GM12878 (cell line): ENCODE measurements at regions not wholly inside any gene's neighbourhood (a gene's known extent, or its start where the extent isn't known, plus 50 kb on each side); places are given as distances from the start of the nearest gene placed in this dataset.

Experiments used
- ATF3 ChIP-seq: IDR thresholded peaks from 2 replicates; pipeline ENCODE4 v1.6.1; 2011; ENCODE audit warnings: low read depth, mild to moderate bottlenecking, low read length, moderate library complexity, borderline replicate concordance; ENCODE audit errors: extremely low read depth
- CBFB ChIP-seq: IDR thresholded peaks from 2 replicates; pipeline ENCODE4 v1.6.1; 2016; ENCODE audit warnings: antibody characterized with exemption, low read depth
- CREB1 ChIP-seq: IDR thresholded peaks from 2 replicates; pipeline ENCODE4 v1.6.1; 2012; ENCODE audit warnings: low read depth, mild to moderate bottlenecking, inconsistent platforms
- CTCF ChIP-seq, 3 experiments: IDR thresholded peaks in 2 of 3; conservative IDR thresholded peaks in 1 of 3; 2 replicates each; pipeline ENCODE4 v1.5.1; 2011; ENCODE audit warnings: low read depth in 3 of 3, low read length in 3 of 3, mild to moderate bottlenecking in 3 of 3, control low read depth in 2 of 3, moderate library complexity in 2 of 3, inconsistent platforms in 1 of 3, mixed read lengths in 1 of 3; ENCODE audit not compliant: control insufficient read depth in 2 of 3, insufficient read depth in 1 of 3; ENCODE audit errors: extremely low read depth in 1 of 3
- EP300 ChIP-seq, 2 experiments: fragments of 150-350 bp in 1 of 2; IDR thresholded peaks; 2 replicates each; pipeline ENCODE4 v1.6.1; 2011 to 2012; ENCODE audit warnings: low read depth in 2 of 2, low read length in 2 of 2, borderline replicate concordance in 1 of 2, improper control_type of control experiment in 1 of 2, inconsistent platforms in 1 of 2; ENCODE audit not compliant: control insufficient read depth in 1 of 2
- KDM1A ChIP-seq: fragments of 200-600 bp; sonication (generic); IDR thresholded peaks from 2 replicates; pipeline ENCODE4 v1.6.1; 2016; ENCODE audit warnings: borderline replicate concordance
- MYC ChIP-seq: IDR thresholded peaks from 2 replicates; pipeline ENCODE4 v1.6.1; 2011; ENCODE audit warnings: mild to moderate bottlenecking, low read length, moderate library complexity, inconsistent platforms; ENCODE audit not compliant: insufficient read depth, insufficient replicate concordance, insufficient read length, severe bottlenecking
- NFIC ChIP-seq: IDR thresholded peaks from 2 replicates; pipeline ENCODE4 v1.6.1; 2012; ENCODE audit warnings: low read depth, mild to moderate bottlenecking, inconsistent platforms, low read length, moderate library complexity
- POLR2A ChIP-seq: IDR thresholded peaks from 2 replicates; pipeline ENCODE4 v1.6.1; 2011; ENCODE audit warnings: low read depth, mild to moderate bottlenecking, low read length
- POLR2AphosphoS5 ChIP-seq: IDR thresholded peaks from 2 replicates; pipeline ENCODE4 v1.6.1; 2011; ENCODE audit warnings: mild to moderate bottlenecking, low read length, inconsistent platforms
- SMAD1 ChIP-seq: fragments of 450-650 bp; IDR thresholded peaks from 2 replicates; pipeline ENCODE4 v1.6.1; 2018; ENCODE audit warnings: mild to moderate bottlenecking, low read depth; ENCODE audit not compliant: partially characterized antibody
- TARDBP ChIP-seq: IDR thresholded peaks from 2 replicates; pipeline ENCODE4 v1.6.1; 2016; ENCODE audit warnings: borderline replicate concordance
- USF2 ChIP-seq: IDR thresholded peaks from 2 replicates; pipeline ENCODE4 v1.6.1; 2011; ENCODE audit warnings: low read depth, low read length, improper control_type of control experiment, borderline replicate concordance

GRCh38 chr6:164079275-164079600 is 664.7 kb downstream of the QKI start:
- TF ChIP-seq CTCF (IDR thresholded peaks at IDR 0.05 in 2 of 3, conservative IDR thresholded peaks at IDR 0.05 in 1 of 3; ENCODE audit: control insufficient read depth in 2 of 3, extremely low read depth in 1 of 3, insufficient read depth in 1 of 3, low read depth in 3 of 3, low read length in 3 of 3): no peak
- TF ChIP-seq MYC: no peak
- TF ChIP-seq NFIC: no peak
- no peak for TF ChIP-seq POLR2AphosphoS5
- TF ChIP-seq USF2: no peak
- TF ChIP-seq ATF3: no peak
- no peak for TF ChIP-seq CBFB
- TF ChIP-seq TARDBP: no peak
- TF ChIP-seq CREB1: no peak
- no peak for TF ChIP-seq EP300 (IDR thresholded peaks at IDR 0.05; ENCODE audit: borderline replicate concordance in 1 of 2, control insufficient read depth in 1 of 2, low read depth in 2 of 2, low read length in 2 of 2)
- TF ChIP-seq SMAD1: no peak
- TF ChIP-seq POLR2A: no peak
- no peak for TF ChIP-seq KDM1A
